Activated CD4-positive, alpha-beta T cell treated with anti-CD3 and anti-CD28 coated beads, Interleukin-2, amount 10 ng/mL, durations not matched to agents 24 days and 14 days (primary cell): ENCODE measurements at regions not wholly inside any gene's neighbourhood (a gene's known extent, or its start where the extent isn't known, plus 50 kb on each side); places are given as distances from the start of the nearest gene placed in this dataset.
"Not testable (repeated sequence)": the region's sequence is repeated elsewhere in the genome, so short reads cannot be mapped to it uniquely, and the experiment has no call there.

Experiments used
- DNase-seq: peaks from one replicate; pipeline ENCODE4 v3.0.0; 2022
- H3K27ac Mint-ChIP-seq: one replicate; pipeline ENCODE4 v1.8.0; 2022; ENCODE audit warnings: mild to moderate bottlenecking, mixed read lengths
- H3K27me3 Mint-ChIP-seq: one replicate; pipeline ENCODE4 v1.8.0; 2022; ENCODE audit warnings: mixed read lengths
- H3K36me3 Mint-ChIP-seq: one replicate; pipeline ENCODE4 v1.8.0; 2022; ENCODE audit warnings: low read depth, mild to moderate bottlenecking, mixed read lengths
- H3K4me1 Mint-ChIP-seq: one replicate; pipeline ENCODE4 v1.8.0; 2021; ENCODE audit warnings: mixed read lengths
- H3K4me3 Mint-ChIP-seq: one replicate; pipeline ENCODE4 v1.8.0; 2022; ENCODE audit warnings: mild to moderate bottlenecking, moderate library complexity, mixed read lengths
- H3K9me3 Mint-ChIP-seq: one replicate; pipeline ENCODE4 v1.8.0; 2021; ENCODE audit warnings: mixed read lengths
- intact Hi-C: fragments of 100-400 bp; cut with micrococcal nuclease; formaldehyde crosslinking; loops from one replicate; pipeline ENCODE4 v1.15.1; 2023

DNA sequence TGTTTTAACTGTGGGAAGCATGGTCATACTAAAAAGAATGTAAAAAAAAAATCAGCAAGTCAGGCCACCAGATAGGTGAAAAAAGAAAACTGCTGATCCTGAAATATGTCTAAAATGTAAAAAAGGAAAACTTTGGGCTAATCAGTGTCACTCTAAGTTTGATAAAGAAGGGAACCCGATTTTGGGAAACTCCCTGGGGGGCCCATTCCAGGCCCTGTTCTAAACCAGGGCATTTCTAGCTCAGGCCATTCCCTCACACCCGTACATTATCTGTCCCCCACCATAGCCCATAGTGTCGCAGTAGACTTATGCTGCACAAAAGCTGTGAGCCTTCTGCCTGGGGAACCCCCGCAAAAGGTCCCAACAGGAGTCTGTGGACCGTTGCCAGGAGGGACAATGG is 1219.1 kb upstream of the TPTE start:
- H3K36me3 Mint-ChIP-seq, H3K27me3 Mint-ChIP-seq, intact Hi-C loops, H3K27ac Mint-ChIP-seq, H3K4me1 Mint-ChIP-seq, H3K4me3 Mint-ChIP-seq, H3K9me3 Mint-ChIP-seq: not testable (repeated sequence)
- peak; percentile 37 for DNase-seq
